Midbrain (tissue), 1 donor: ENCODE measurements at regions not wholly inside any gene's neighbourhood (a gene's known extent, or its start where the extent isn't known, plus 50 kb on each side); places are given as distances from the start of the nearest gene placed in this dataset.
"Not testable (repeated sequence)": the region's sequence is repeated elsewhere in the genome, so short reads cannot be mapped to it uniquely, and the experiment has no call there.

Source experiments
- DNase-seq: peaks from one replicate; lab custom pipeline; 2025; lab: John Stamatoyannopoulos, UW

DNA sequence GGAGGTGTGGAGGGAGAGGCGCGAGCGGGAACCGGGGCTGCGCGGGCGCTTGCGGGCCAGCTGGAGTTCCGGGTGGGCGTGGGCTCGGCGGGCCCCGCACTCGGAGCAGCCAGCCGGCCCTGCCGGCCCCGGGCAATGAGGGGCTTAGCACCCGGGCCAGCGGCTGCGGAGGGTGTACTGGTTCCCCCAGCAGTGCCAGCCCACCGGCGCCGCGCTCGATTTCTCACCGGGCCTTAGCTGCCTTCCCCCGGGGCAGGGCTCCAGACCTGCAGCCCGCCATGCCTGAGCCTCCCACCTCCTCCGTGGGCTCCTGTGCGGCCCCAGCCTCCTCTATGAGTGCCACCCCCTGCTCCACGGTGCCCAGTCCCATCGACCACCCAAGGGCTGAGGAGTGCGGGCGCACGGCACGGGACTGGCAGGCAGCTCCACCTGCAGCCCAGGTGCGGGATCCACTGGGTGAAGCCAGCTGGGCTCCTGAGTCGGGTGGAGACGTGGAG lies 141.4 kb downstream of the SPRY1 start:
- not testable (repeated sequence) for DNase-seq

- no peak for DNase-seq
These were observed 149.3 kb downstream of the SPRY1 start for GRCh38 chr4:123545667-123546572.

DNA sequence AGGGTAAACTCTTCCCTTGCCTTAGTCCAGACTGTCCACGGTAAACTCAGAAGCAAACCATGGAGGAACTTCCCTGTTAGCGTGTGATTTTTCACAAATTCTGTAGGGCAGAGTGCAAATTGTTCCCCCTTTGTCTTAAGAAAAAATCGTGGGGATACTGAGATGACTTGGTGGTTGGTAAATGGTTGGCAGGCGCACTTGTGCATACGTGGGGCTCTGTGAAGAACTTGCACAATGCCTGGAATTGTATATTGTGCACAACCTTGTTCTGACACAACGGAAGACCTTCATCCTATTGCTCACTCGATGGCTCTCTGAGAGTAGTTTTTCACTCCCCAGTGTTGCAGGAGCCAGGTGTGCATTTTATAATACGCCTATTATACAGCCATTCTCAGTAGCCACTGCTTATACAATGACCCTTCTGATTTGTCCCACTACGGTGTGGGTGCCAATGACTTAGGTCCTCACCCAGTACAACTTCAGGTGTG lies 150.0 kb downstream of the SPRY1 start:
- no peak for DNase-seq

- DNase-seq: no peak
These were observed 150.9 kb downstream of the SPRY1 start for GRCh38 chr4:123547216-123548165.

DNA sequence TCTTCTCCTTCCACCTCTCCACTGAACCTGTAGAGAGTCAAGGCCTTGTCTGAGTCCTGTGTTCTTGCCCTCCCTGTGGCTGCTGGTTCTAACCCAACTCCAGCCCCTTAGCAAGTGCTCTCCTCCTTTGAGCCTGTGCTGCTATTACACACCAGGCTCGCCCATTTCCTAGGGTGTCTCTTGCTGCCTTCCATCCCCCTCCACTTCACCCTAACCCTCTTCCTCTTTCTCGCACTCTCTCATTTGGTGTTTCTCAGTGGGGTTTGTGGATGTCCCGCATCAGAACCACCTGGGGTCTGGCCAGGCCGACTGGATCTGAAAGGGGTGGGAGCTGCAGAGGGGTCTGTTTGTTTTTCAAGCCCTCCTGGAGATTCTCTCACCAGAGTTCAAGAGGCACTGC lies 156.7 kb downstream of the SPRY1 start:
- no peak for DNase-seq

GRCh38 chr4:123553733-123554637 lies 157.4 kb downstream of the SPRY1 start:
- DNase-seq: no peak

DNA sequence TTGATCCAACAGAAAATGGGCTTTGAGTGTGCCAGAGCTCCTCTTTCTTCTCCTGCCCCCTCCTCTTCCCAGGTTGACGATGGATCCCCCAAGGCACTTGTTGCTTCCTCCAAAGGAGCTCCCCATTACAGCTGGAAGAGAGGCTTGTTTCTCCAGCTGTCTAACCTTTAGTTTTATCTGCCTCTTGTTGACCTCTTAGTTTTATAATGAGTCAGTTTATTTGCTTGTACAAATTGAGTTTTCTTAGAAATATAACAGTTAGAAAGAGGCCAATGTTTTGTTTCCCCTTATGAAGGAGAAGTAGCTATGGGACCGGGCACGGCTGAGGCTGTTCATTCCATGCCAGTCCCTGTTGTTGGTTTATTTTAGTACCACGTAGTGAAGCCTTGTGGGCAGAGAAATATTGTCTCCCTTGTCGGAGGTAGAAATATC lies 158.2 kb downstream of the SPRY1 start:
- no peak for DNase-seq

DNA sequence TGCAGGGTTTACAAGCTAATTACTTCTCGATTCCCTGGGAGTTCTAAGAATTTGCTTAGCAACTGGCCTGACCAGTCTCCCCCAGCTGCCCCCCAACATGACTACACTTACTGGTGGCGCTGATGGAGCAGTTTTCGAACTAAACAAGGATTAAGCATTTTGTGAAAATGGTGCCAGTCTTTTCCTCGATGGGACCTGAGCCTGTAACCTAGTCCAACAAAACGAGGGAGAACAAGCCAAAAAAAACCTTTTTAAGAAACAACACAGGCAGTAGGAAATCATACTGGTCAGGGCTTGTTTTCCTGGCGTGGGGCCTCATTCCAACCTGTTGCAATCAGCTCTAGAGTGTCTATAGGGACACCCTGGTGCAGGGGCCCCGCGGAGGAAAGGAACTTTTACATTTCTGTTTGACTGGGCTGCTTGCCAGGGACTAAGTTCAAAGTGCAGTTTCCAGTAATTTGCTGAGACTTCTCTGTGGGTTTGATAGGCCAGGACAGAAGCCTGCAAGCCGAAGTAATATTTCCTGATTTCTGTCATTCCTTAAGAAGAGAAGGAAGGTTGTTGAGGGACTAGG lies 158.7 kb downstream of the SPRY1 start:
- DNase-seq: peak; percentile 48

GRCh38 chr4:123555807-123556273 lies 159.2 kb downstream of the SPRY1 start:
- DNase-seq: no peak

DNA sequence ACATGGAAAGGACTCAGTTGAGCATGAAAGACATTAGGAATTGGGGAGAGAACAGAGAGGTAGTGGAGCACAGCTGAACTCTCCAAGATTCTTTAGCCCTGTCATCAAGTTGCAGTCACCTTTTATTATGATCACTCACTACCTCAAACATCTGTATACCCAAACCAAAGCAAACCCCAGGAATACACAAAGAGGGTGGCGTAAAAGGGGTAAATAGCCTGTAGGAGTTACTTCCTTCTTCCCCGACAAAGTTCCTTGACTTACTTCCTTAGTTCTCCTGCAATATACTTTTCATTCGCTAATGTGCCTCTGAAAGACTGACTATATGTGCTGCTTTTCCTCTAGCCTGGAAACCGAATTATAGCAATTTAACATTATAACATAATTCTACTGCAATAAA lies 159.9 kb downstream of the SPRY1 start:
- no peak for DNase-seq

GRCh38 chr4:123557857-123558536 lies 161.4 kb downstream of the SPRY1 start:
- no peak for DNase-seq

- DNase-seq: no peak
These were observed 162.3 kb downstream of the SPRY1 start for GRCh38 chr4:123558865-123559264.

GRCh38 chr4:123559955-123560871 lies 163.6 kb downstream of the SPRY1 start:
- no peak for DNase-seq

DNA sequence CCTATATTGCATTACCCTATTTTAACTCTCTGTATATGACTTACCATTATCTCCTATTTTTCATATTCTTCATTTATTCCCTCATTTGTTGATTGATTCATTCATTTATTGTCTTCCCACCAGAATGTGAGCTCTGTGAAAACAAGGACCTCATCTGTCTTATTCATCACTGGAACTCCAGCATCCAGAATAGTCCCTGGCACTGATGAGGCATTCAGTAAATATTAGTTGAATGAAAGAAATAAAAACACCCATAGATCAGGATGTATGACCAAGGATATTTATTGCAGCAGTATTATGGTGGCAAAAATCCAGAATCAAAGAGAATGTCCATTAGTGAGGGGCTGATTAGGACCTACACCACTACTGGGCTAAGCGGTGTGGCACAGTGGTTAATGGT lies 164.9 kb downstream of the SPRY1 start:
- no peak for DNase-seq

DNA sequence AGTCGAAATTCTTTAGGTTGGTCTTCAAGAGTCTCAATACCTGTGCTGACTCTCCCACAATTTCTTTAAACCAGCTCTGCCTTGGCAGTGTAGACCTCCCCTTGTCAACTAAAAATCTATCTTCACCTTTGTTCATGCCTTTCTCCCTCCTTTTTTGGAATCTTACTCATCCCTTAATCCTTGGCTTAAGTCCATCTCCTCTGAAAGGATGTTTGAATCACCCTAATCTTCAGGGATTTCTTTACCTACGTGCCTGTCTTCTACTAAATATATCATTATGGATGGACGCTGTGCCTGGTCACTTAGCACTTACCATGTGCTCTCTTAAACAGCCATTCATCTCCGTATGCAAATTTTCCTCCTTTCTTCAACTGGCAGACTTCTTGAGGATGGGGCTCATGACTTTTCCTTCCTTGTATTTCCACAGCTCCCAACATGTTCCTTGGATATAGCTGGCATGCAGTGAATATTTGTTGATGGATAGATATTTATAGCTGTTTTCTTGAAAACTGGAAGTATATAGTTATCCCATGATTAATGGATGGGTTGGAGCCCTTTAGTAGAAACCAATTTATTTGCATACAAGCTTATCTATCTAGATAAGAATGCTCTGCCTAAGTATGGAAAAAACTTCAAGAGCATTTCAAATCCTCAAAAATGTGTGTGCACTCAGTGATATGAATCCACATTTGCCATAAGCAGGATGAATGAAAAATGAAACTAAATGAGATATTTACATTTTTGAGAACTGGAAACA lies 166.6 kb downstream of the SPRY1 start:
- no peak for DNase-seq

- DNase-seq: peak; percentile 61
These were observed 168.3 kb downstream of the SPRY1 start for GRCh38 chr4:123564758-123565346.

GRCh38 chr4:123568936-123569335 lies 172.3 kb downstream of the SPRY1 start:
- no peak for DNase-seq

- no peak for DNase-seq
These were observed 172.9 kb downstream of the SPRY1 start for GRCh38 chr4:123569541-123569940.
